ENCODE measurements at regions not wholly inside any gene's neighbourhood (a gene's known extent, or its start where the extent isn't known, plus 50 kb on each side); places are given as distances from the start of the nearest gene placed in this dataset.

DNA sequence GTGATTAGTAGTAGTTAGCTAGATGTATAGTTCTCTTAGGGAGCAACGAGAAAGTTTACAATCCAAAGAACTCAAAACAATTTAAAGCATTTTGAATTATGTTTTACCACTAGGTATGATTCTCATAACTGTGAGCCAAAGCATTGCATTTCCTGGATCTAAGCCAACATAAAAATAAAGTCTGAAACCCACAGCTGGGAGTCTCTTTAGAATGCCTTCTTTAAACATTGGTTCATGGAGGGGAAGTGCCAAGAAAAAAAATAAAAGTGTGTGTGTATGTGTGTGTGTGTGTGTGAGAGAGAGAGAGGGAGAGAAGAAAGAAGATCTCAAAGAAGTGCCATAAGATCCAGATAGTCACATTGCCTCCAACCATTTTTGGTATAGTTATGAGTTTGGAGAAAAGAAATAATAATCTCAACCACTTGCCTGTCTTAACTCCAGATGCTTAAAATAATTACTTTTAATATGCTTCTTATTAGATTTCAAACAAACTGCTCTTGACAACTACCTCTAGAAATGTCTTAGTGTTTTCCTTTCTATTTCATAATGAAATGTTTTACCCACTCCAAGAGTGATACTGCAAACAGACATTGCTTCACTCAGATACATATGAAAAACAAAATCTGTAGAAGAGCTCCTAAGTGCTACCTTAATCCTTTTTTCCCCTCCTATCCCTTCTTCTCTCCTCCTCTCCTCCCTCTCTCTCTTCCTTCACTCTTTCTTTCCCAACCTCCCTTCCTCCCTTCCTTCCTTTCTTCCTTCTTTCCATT lies 554.1 kb downstream of the KCTD12 start:
- peaks cover 0 to 8% (median 0%) of the 10 kb centered on the region in 11 donors for H3K9me3 ChIP-seq
- 13 to 15% methylated on average over 1 of the region's 1 CpG for WGBS, 2 donors

DNA sequence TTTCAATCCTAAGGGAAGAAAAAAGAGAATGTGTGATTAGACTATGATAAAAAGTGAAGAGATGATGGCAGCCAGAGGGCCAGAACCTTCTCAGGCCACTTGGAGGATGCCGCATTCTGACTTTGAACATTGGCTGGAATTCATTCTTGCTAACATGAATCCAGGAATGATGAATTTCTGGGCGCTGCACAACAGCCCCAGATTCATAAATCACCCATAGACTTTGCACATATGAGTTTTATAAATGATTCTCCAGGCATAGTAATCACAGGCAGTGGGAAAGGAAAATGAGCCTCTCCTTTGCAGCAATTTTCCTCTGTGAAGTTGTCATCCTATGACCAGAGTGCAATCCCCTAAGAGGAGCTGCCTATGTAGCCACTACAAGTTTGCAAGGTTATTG lies 555.4 kb downstream of the KCTD12 start:
- Histone ChIP-seq H3K9me3 (peaks cover 0 to 8% (median 0%) of the 10 kb centered on the region in 11 donors), H3K4me3 (no peak overlapping the region), H3K27me3 (no peaks in the 10 kb centered on the region), H3K27ac (no peak overlapping the region), H3K36me3 (no peaks in the 10 kb centered on the region), H3K4me1 (peaks cover 0 to 8% (median 0%) of the 10 kb centered on the region in 9 donors)
- ATAC-seq (no peak), DNase-seq (no peak)
- intact Hi-C loops (cut with DNase I), result no loop called here
- 93 to 96% methylated on average over 2 of the region's 2 CpGs for WGBS, 2 donors
- TF ChIP-seq, protein P1, sequence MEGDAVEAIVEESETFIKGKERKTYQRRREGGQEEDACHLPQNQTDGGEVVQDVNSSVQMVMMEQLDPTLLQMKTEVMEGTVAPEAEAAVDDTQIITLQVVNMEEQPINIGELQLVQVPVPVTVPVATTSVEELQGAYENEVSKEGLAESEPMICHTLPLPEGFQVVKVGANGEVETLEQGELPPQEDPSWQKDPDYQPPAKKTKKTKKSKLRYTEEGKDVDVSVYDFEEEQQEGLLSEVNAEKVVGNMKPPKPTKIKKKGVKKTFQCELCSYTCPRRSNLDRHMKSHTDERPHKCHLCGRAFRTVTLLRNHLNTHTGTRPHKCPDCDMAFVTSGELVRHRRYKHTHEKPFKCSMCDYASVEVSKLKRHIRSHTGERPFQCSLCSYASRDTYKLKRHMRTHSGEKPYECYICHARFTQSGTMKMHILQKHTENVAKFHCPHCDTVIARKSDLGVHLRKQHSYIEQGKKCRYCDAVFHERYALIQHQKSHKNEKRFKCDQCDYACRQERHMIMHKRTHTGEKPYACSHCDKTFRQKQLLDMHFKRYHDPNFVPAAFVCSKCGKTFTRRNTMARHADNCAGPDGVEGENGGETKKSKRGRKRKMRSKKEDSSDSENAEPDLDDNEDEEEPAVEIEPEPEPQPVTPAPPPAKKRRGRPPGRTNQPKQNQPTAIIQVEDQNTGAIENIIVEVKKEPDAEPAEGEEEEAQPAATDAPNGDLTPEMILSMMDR (IDR thresholded peaks at IDR 0.05), result no peak

More for the DNA sequence above, 554.1 kb downstream of the KCTD12 start:
- TF ChIP-seq, protein P1 (IDR thresholded peaks at IDR 0.05), result no peak
- no peak overlapping the region for H3K4me3 ChIP-seq
- peaks cover 0 to 11% (median 0%) of the 10 kb centered on the region in 9 donors for H3K4me1 ChIP-seq
- H3K36me3 ChIP-seq, result no peaks in the 10 kb centered on the region
- H3K27me3 ChIP-seq, result no peaks in the 10 kb centered on the region
- intact Hi-C loops (cut with DNase I), result no loop called here
- DNase-seq, result no peak
- no peak overlapping the region for H3K27ac ChIP-seq
- no peak for ATAC-seq

DNA sequence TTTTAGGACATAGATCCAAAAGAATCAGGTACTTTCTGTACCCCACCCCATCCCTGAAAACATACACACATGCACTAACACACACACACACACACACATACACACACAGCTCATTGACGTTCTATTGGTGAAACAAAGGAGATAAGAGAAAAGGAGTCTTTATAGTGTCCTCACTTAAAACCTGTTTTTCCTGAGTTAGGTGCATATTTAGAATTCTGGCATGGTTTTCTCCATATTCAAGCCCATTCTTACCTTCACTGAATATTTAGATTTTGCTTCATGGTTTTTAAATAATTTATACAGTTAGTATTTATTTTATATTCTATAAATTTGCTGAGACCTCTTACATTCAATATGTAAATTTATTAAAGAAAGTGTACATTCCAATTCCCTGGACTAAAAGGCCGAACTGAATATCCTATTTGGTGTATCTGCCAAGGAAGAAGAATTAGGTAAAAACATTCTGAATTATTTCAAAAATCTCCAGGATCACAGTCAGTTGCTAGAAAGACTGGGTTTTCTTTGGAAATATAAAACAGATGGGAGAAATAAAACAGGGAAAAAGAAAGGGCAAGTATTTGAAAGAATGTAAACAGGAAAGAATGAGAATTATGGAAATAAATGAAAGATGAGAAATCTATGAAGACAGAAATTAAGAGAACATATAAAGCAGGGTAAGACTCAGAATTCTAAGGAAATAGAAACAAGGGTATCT lies 556.2 kb downstream of the KCTD12 start:
- Histone ChIP-seq H3K27ac (no peak overlapping the region), H3K4me1 (peaks cover 0 to 8% (median 0%) of the 10 kb centered on the region in 9 donors), H3K36me3 (no peaks in the 10 kb centered on the region), H3K9me3 (peaks cover 0 to 8% (median 0%) of the 10 kb centered on the region in 11 donors), H3K4me3 (no peak overlapping the region), H3K27me3 (no peaks in the 10 kb centered on the region)
- intact Hi-C loops (cut with DNase I), result no loop called here
- DNase-seq, result no peak
- ATAC-seq, result no peak
- TF ChIP-seq, protein P1 (IDR thresholded peaks at IDR 0.05), result no peak
- 82% methylated on average over 2 of the region's 2 CpGs for WGBS, 2 donors

DNA sequence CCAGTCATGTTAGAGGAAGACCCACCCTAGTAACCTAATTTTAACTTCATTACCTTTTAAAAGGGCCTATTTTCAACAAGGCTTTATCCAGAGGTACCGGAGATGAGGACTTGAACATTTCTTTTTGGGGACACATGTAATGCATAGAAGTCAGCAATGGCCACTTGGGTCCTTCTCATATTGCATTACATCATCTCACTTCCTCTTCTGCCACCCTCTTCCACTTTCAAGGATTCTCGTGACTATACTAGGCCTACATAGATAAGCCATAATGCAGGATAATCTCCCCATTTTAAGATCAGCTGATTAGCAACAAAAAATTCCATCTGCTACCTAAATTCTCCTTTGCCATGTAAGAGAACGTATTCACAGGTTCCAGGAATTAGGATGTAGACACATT lies 557.2 kb downstream of the KCTD12 start:
- Histone ChIP-seq H3K36me3 (no peaks in the 10 kb centered on the region), H3K9me3 (peaks cover 0 to 8% (median 0%) of the 10 kb centered on the region in 11 donors), H3K27ac (no peak overlapping the region), H3K4me3 (no peak overlapping the region), H3K4me1 (peaks cover 0 to 8% (median 0%) of the 10 kb centered on the region in 9 donors), H3K27me3 (no peaks in the 10 kb centered on the region)
- ATAC-seq, result no peak
- no peak for DNase-seq
- TF ChIP-seq, protein P1 (IDR thresholded peaks at IDR 0.05), result no peak
- intact Hi-C loops (cut with DNase I), result no loop called here
- WGBS, 2 donors, result 84 to 87% methylated on average over 3 of the region's 3 CpGs
